A673 (cell line): ENCODE measurements at regions not wholly inside any gene's neighbourhood (a gene's known extent, or its start where the extent isn't known, plus 50 kb on each side); places are given as distances from the start of the nearest gene placed in this dataset.
"Not testable (repeated sequence)": the region's sequence is repeated elsewhere in the genome, so short reads cannot be mapped to it uniquely, and the experiment has no call there.

Experiments
- BruUV-seq: library from RNA; stranded (reverse); fragments of 400-500 nt; replicated peaks from 2 replicates; lab custom pipeline; 2021; lab: Mats Ljungman, UMichigan
- CTCF ChIA-PET: fragments of 300-600 bp; sonication (Branson Sonifier 250); formaldehyde crosslinking; loops from one replicate; lab custom pipeline; 2022; ENCODE audit warnings: antibody characterized with exemption; lab: Charles Lee
- POLR2A ChIA-PET: fragments of 300-600 bp; sonication (Branson Sonifier 250); formaldehyde crosslinking; loops from one replicate; lab custom pipeline; 2022; ENCODE audit warnings: antibody characterized with exemption; ENCODE audit not compliant: low non-redundant PET; lab: Charles Lee
- DNase-seq: peaks from one replicate; pipeline ENCODE4 v3.0.0-alpha.2; 2015; ENCODE audit warnings: low spot score
- H3K27ac ChIP-seq: fragments of 200-600 bp; sonication (generic); 2 replicates; pipeline ENCODE4 v1.5.1; 2016; ENCODE audit warnings: mixed run types, low read depth, mild to moderate bottlenecking, mixed read lengths, antibody characterized with exemption, low read length; ENCODE audit not compliant: poor library complexity, severe bottlenecking
- H3K27me3 ChIP-seq: fragments of 200-600 bp; sonication (generic); replicated peaks from 2 replicates; pipeline ENCODE4 v1.6.1; 2017; ENCODE audit warnings: mixed run types, low read depth, mild to moderate bottlenecking, mixed read lengths, antibody characterized with exemption, low read length; ENCODE audit not compliant: insufficient read depth, poor library complexity
- H3K36me3 ChIP-seq: fragments of 200-600 bp; sonication (generic); 2 replicates; pipeline ENCODE4 v1.6.1; 2016; ENCODE audit warnings: mixed run types, mild to moderate bottlenecking, mixed read lengths, antibody characterized with exemption, low read length; ENCODE audit not compliant: insufficient read depth, poor library complexity, severe bottlenecking
- H3K4me1 ChIP-seq: fragments of 200-600 bp; sonication (generic); 2 replicates; pipeline ENCODE4 v1.6.1; 2017; ENCODE audit warnings: mixed run types, mild to moderate bottlenecking, mixed read lengths, antibody characterized with exemption, low read length; ENCODE audit not compliant: insufficient read depth, poor library complexity, severe bottlenecking
- H3K4me3 ChIP-seq: fragments of 200-600 bp; sonication (generic); 2 replicates; pipeline ENCODE4 v1.5.1; 2016; ENCODE audit warnings: low read depth, mixed run types, mild to moderate bottlenecking, mixed read lengths, low read length; ENCODE audit not compliant: poor library complexity, severe bottlenecking
- H3K9me3 ChIP-seq: fragments of 200-600 bp; sonication (generic); 2 replicates; pipeline ENCODE4 v1.6.1; 2016; ENCODE audit warnings: mixed run types, low read depth, mild to moderate bottlenecking, mixed read lengths, antibody characterized with exemption, low read length; ENCODE audit not compliant: poor library complexity, severe bottlenecking
- CTCF ChIP-seq: fragments of 300-800, 200-600 bp; sonication (generic); conservative IDR thresholded peaks from 2 replicates; pipeline ENCODE4 v1.5.1; 2017; ENCODE audit warnings: low read depth, mild to moderate bottlenecking, antibody characterized with exemption, low read length, moderate library complexity, mixed read lengths
- EZH2 ChIP-seq: fragments of 200-600 bp; sonication (generic); IDR thresholded peaks from 2 replicates; pipeline ENCODE4 v1.6.1; 2017; ENCODE audit warnings: borderline replicate concordance, low read depth, mild to moderate bottlenecking, mixed read lengths, antibody characterized with exemption, low read length; ENCODE audit not compliant: poor library complexity, severe bottlenecking
- intact Hi-C: fragments of 100-400 bp; cut with micrococcal nuclease; formaldehyde crosslinking; loops from one replicate; pipeline ENCODE4 v1.10.0; 2022; ENCODE audit not compliant: unreplicated experiment

- no peak for DNase-seq
- intact Hi-C loops = no loop called here
- Histone ChIP-seq H3K9me3 (peaks cover 16% of the 10 kb centered on the region), H3K27me3 (no peaks in the 10 kb centered on the region), H3K4me3 (no peak overlapping the region), H3K36me3 (no peaks in the 10 kb centered on the region), H3K4me1 (no peaks in the 10 kb centered on the region), H3K27ac (no peak overlapping the region)
- TF ChIP-seq CTCF = no peak
- no peak for TF ChIP-seq EZH2
- ChIA-PET CTCF (no interaction called here), POLR2A (no interaction called here)
- BruUV-seq = no TSS peak
Observed at GRCh38 chrX:64698317-64698716, 277.9 kb downstream of the ZC4H2 start.

GRCh38 chrX:64695372-64695771, 280.9 kb downstream of the ZC4H2 start:
- H3K9me3 ChIP-seq, H3K27ac ChIP-seq, POLR2A ChIA-PET, CTCF ChIA-PET, BruUV-seq, H3K4me3 ChIP-seq, H3K4me1 ChIP-seq, H3K27me3 ChIP-seq, DNase-seq, H3K36me3 ChIP-seq, intact Hi-C loops: not testable (repeated sequence)

- Histone ChIP-seq H3K36me3 (no peaks in the 10 kb centered on the region), H3K27ac (no peak overlapping the region), H3K4me3 (no peak overlapping the region), H3K27me3 (no peaks in the 10 kb centered on the region), H3K9me3 (peaks cover 20% of the 10 kb centered on the region), H3K4me1 (no peaks in the 10 kb centered on the region)
- intact Hi-C loops = no loop called here
- no peak for DNase-seq
- ChIA-PET CTCF (no interaction called here), POLR2A (no interaction called here)
- TF ChIP-seq CTCF = no peak
- no peak for TF ChIP-seq EZH2
- BruUV-seq = no TSS peak
Observed at GRCh38 chrX:64662876-64663275, 267.6 kb upstream of the MTMR8 start.

GRCh38 chrX:64657229-64657628, 262.0 kb upstream of the MTMR8 start:
- intact Hi-C loops, H3K36me3 ChIP-seq, H3K9me3 ChIP-seq, H3K27me3 ChIP-seq, H3K4me3 ChIP-seq, BruUV-seq, H3K4me1 ChIP-seq, H3K27ac ChIP-seq, POLR2A ChIA-PET, CTCF ChIA-PET, DNase-seq: not testable (repeated sequence)
